ENCODE measurements at regions not wholly inside any gene's neighbourhood (a gene's known extent, or its start where the extent isn't known, plus 50 kb on each side); places are given as distances from the start of the nearest gene placed in this dataset.

DNA sequence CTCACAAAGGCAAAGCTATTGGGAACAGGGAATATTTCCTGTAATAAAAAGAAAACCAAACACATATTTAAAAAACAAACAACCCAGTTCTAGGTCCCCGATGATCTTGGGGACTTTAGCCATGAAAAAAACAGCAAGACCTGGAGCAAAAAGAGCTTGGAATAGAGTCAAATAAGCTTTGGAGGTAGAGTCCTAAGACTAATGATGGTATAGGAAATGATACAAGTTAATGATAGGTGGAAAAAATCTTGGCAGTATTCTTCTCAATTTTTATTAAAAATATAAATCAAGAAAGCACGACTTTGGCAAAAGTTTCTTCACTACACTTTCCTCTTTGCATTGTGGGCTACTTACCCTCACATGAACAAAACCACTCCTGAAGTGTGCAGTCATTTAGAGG, 481.5 kb downstream of the EBF1 start:
- Histone ChIP-seq H3K9ac (ENCODE audit: low read length) (no peak overlapping the region), H2AFZ (ENCODE audit: low read depth, low read length, severe bottlenecking) (no peak overlapping the region), H3K27me3 (ENCODE audit: low read length) (no peaks in the 10 kb centered on the region), H3F3A (ENCODE audit: insufficient read depth) (no peaks in the 10 kb centered on the region), H3K9me3 (ENCODE audit: insufficient read depth, low read length) (no peaks in the 10 kb centered on the region), H3K27ac (ENCODE audit: low read depth, low read length) (no peak overlapping the region), H3K36me3 (ENCODE audit: low read length) (no peaks in the 10 kb centered on the region), H4K20me1 (ENCODE audit: low read depth, low read length) (no peaks in the 10 kb centered on the region), H3K9me2 (replicated peaks; ENCODE audit: insufficient read depth, low read length) (no peaks in the 10 kb centered on the region), H3K4me2 (ENCODE audit: low read depth, low read length, poor library complexity, severe bottlenecking) (no peak overlapping the region), H3K79me2 (ENCODE audit: insufficient read depth, low read length) (no peaks in the 10 kb centered on the region), H3K4me3 (ENCODE audit: insufficient read depth, low read length, poor library complexity, severe bottlenecking) (no peak overlapping the region)
- TF ChIP-seq, protein P1, sequence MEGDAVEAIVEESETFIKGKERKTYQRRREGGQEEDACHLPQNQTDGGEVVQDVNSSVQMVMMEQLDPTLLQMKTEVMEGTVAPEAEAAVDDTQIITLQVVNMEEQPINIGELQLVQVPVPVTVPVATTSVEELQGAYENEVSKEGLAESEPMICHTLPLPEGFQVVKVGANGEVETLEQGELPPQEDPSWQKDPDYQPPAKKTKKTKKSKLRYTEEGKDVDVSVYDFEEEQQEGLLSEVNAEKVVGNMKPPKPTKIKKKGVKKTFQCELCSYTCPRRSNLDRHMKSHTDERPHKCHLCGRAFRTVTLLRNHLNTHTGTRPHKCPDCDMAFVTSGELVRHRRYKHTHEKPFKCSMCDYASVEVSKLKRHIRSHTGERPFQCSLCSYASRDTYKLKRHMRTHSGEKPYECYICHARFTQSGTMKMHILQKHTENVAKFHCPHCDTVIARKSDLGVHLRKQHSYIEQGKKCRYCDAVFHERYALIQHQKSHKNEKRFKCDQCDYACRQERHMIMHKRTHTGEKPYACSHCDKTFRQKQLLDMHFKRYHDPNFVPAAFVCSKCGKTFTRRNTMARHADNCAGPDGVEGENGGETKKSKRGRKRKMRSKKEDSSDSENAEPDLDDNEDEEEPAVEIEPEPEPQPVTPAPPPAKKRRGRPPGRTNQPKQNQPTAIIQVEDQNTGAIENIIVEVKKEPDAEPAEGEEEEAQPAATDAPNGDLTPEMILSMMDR (IDR thresholded peaks at IDR 0.05; ENCODE audit: insufficient read depth, low read length, poor library complexity, severe bottlenecking) = no peak
- TF ChIP-seq EZH2phosphoT487 (conservative IDR thresholded peaks at IDR 0.05; ENCODE audit: low read length) = no peak

DNA sequence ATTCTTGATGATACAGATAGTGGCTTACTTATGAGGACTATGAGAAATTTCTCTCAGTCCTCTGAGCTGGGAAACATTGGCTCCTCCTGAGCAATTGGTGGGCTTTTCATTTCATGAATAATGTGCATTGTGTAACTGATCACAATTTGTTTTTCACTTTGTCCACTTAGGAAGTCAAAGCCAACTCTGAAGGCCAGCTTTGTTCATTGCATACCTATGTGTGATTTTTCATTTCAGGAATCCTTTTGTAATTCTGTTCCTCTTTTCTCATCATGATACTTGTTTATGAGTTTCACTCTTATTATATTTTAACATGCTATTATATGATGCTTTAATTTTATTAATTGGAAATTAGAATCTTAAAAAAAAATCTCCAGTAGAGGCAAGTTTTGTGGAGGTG, 483.0 kb downstream of the EBF1 start:
- Histone ChIP-seq H3K9me2 (replicated peaks; ENCODE audit: insufficient read depth, low read length) (no peaks in the 10 kb centered on the region), H3K27ac (ENCODE audit: low read depth, low read length) (no peak overlapping the region), H3K27me3 (ENCODE audit: low read length) (no peaks in the 10 kb centered on the region), H3K4me2 (ENCODE audit: low read depth, low read length, poor library complexity, severe bottlenecking) (no peak overlapping the region), H3K36me3 (ENCODE audit: low read length) (no peaks in the 10 kb centered on the region), H3K79me2 (ENCODE audit: insufficient read depth, low read length) (no peaks in the 10 kb centered on the region), H3K4me3 (ENCODE audit: insufficient read depth, low read length, poor library complexity, severe bottlenecking) (no peak overlapping the region), H2AFZ (ENCODE audit: low read depth, low read length, severe bottlenecking) (no peak overlapping the region), H3F3A (ENCODE audit: insufficient read depth) (no peaks in the 10 kb centered on the region), H4K20me1 (ENCODE audit: low read depth, low read length) (no peaks in the 10 kb centered on the region), H3K9me3 (ENCODE audit: insufficient read depth, low read length) (no peaks in the 10 kb centered on the region), H3K9ac (ENCODE audit: low read length) (no peak overlapping the region)
- TF ChIP-seq, protein P1 (IDR thresholded peaks at IDR 0.05; ENCODE audit: insufficient read depth, low read length, poor library complexity, severe bottlenecking) = no peak

DNA sequence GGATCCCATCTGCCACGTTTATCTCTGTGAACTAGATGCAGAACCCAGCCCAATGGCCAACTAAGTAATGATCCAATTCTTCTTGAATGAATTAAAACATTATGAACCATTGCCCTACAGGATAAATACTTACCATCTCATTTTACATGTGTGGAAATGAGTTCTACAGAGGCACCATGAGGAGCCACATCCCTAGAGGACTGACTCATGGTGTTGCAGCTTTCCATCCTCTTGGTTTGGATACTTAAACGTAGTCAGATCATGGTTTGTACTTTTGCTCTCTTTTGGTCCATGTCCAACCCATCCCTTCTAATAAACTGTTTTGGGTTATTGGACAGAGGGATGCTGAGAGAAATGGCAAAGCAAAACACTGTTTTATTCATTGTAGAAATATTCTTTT, 484.8 kb downstream of the EBF1 start:
- no peak overlapping the region for H3K9ac ChIP-seq (ENCODE audit: low read length)
- H3K27me3 ChIP-seq (ENCODE audit: low read length) = no peaks in the 10 kb centered on the region
- H3K79me2 ChIP-seq (ENCODE audit: insufficient read depth, low read length) = no peaks in the 10 kb centered on the region
- no peak overlapping the region for H3K4me3 ChIP-seq (ENCODE audit: insufficient read depth, low read length, poor library complexity, severe bottlenecking)
- no peak overlapping the region for H3K4me2 ChIP-seq (ENCODE audit: low read depth, low read length, poor library complexity, severe bottlenecking)
- H3F3A ChIP-seq (ENCODE audit: insufficient read depth) = no peaks in the 10 kb centered on the region
- no peaks in the 10 kb centered on the region for H3K9me2 ChIP-seq (replicated peaks; ENCODE audit: insufficient read depth, low read length)
- no peak overlapping the region for H3K27ac ChIP-seq (ENCODE audit: low read depth, low read length)
- H3K36me3 ChIP-seq (ENCODE audit: low read length) = no peaks in the 10 kb centered on the region
- no peak overlapping the region for H2AFZ ChIP-seq (ENCODE audit: low read depth, low read length, severe bottlenecking)
- no peaks in the 10 kb centered on the region for H4K20me1 ChIP-seq (ENCODE audit: low read depth, low read length)
- H3K9me3 ChIP-seq (ENCODE audit: insufficient read depth, low read length) = no peaks in the 10 kb centered on the region
- TF ChIP-seq, protein P1 (IDR thresholded peaks at IDR 0.05; ENCODE audit: insufficient read depth, low read length, poor library complexity, severe bottlenecking) = no peak
- TF ChIP-seq EZH2phosphoT487 (conservative IDR thresholded peaks at IDR 0.05; ENCODE audit: low read length) = no peak

DNA sequence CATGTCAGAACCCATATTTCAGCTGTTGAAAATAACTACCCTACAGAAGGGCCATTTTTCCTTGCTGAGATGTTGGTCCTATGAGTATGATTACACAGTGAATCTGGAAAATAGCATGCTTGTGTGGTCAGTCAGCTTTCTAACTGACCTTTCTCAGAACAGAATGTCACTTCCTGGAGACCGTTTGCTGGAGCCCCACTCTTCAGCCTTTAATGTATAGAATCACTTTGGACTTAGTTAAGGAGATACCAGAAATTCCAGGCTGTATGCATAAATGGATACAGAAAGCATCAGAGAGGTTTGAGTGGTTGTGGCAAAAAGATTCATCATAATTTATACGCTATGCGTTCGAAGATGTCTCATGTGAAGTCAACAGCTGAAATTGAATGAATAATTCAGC, 488.1 kb downstream of the EBF1 start:
- no peak overlapping the region for H3K9ac ChIP-seq (ENCODE audit: low read length)
- H3K4me3 ChIP-seq (ENCODE audit: insufficient read depth, low read length, poor library complexity, severe bottlenecking) = no peak overlapping the region
- no peaks in the 10 kb centered on the region for H3F3A ChIP-seq (ENCODE audit: insufficient read depth)
- H3K4me2 ChIP-seq (ENCODE audit: low read depth, low read length, poor library complexity, severe bottlenecking) = no peak overlapping the region
- no peak overlapping the region for H3K27ac ChIP-seq (ENCODE audit: low read depth, low read length)
- no peaks in the 10 kb centered on the region for H3K79me2 ChIP-seq (ENCODE audit: insufficient read depth, low read length)
- no peak overlapping the region for H2AFZ ChIP-seq (ENCODE audit: low read depth, low read length, severe bottlenecking)
- H3K27me3 ChIP-seq (ENCODE audit: low read length) = no peaks in the 10 kb centered on the region
- no peaks in the 10 kb centered on the region for H4K20me1 ChIP-seq (ENCODE audit: low read depth, low read length)
- H3K9me3 ChIP-seq (ENCODE audit: insufficient read depth, low read length) = no peaks in the 10 kb centered on the region
- no peak for TF ChIP-seq EZH2phosphoT487 (conservative IDR thresholded peaks at IDR 0.05; ENCODE audit: low read length)
- TF ChIP-seq, protein P1 (IDR thresholded peaks at IDR 0.05; ENCODE audit: insufficient read depth, low read length, poor library complexity, severe bottlenecking) = no peak
- H3K36me3 ChIP-seq (ENCODE audit: low read length) = no peaks in the 10 kb centered on the region
- no peaks in the 10 kb centered on the region for H3K9me2 ChIP-seq (replicated peaks; ENCODE audit: insufficient read depth, low read length)

Data from SU-DHL-6 (cell line).